Skin of body (tissue), 1 donor: ENCODE measurements at regions not wholly inside any gene's neighbourhood (a gene's known extent, or its start where the extent isn't known, plus 50 kb on each side); places are given as distances from the start of the nearest gene placed in this dataset.

ENCODE experiments used
- DNase-seq: peaks from one replicate; lab custom pipeline; 2025; lab: John Stamatoyannopoulos, UW

- no peak for DNase-seq
These were observed 2332.8 kb upstream of the C9orf72 start for GRCh38 chr9:29906065-29906464.

- DNase-seq: no peak
These were observed 2354.8 kb upstream of the C9orf72 start for GRCh38 chr9:29928072-29928471.

GRCh38 chr9:29939559-29939958 is 2366.3 kb upstream of the C9orf72 start:
- no peak for DNase-seq

GRCh38 chr9:29945012-29945411 is 2371.7 kb upstream of the C9orf72 start:
- no peak for DNase-seq

- no peak for DNase-seq
These were observed 2385.2 kb upstream of the C9orf72 start for GRCh38 chr9:29958469-29958868.

GRCh38 chr9:29965834-29966233 is 2392.6 kb upstream of the C9orf72 start:
- no peak for DNase-seq

GRCh38 chr9:29966247-29966646 is 2393.0 kb upstream of the C9orf72 start:
- no peak for DNase-seq

- DNase-seq: no peak
These were observed 2395.6 kb upstream of the C9orf72 start for GRCh38 chr9:29968831-29969230.

GRCh38 chr9:29969408-29969807 is 2396.1 kb upstream of the C9orf72 start:
- DNase-seq: no peak

GRCh38 chr9:29969856-29970647 is 2396.8 kb upstream of the C9orf72 start:
- DNase-seq: no peak

- no peak for DNase-seq
These were observed 2400.9 kb upstream of the C9orf72 start for GRCh38 chr9:29974197-29974596.

GRCh38 chr9:29976981-29977380 is 2403.7 kb upstream of the C9orf72 start:
- no peak for DNase-seq

- no peak for DNase-seq
These were observed 2403.4 kb upstream of the ACO1 start for GRCh38 chr9:29981013-29981412.

GRCh38 chr9:29999645-30000044 is 2384.8 kb upstream of the ACO1 start:
- no peak for DNase-seq

- DNase-seq: no peak
These were observed 2373.8 kb upstream of the ACO1 start for GRCh38 chr9:30010691-30011090.

- no peak for DNase-seq
These were observed 2371.8 kb upstream of the ACO1 start for GRCh38 chr9:30012622-30013021.

- no peak for DNase-seq
These were observed 2369.4 kb upstream of the ACO1 start for GRCh38 chr9:30015073-30015472.

GRCh38 chr9:30020161-30020560 is 2364.3 kb upstream of the ACO1 start:
- no peak for DNase-seq

GRCh38 chr9:30035761-30036160 is 2348.7 kb upstream of the ACO1 start:
- DNase-seq: no peak

- no peak for DNase-seq
These were observed 2347.9 kb upstream of the ACO1 start for GRCh38 chr9:30036558-30036957.

GRCh38 chr9:30039712-30040111 is 2344.7 kb upstream of the ACO1 start:
- DNase-seq: no peak

GRCh38 chr9:30048396-30048795 is 2336.0 kb upstream of the ACO1 start:
- DNase-seq: no peak

- DNase-seq: no peak
These were observed 2326.0 kb upstream of the ACO1 start for GRCh38 chr9:30058463-30058862.

GRCh38 chr9:30060976-30061375 is 2323.5 kb upstream of the ACO1 start:
- DNase-seq: no peak
